HUES48 (cell line): ENCODE measurements at regions not wholly inside any gene's neighbourhood (a gene's known extent, or its start where the extent isn't known, plus 50 kb on each side); places are given as distances from the start of the nearest gene placed in this dataset.

Source experiments
- H3K27ac ChIP-seq: one replicate; pipeline ENCODE4 v1.7.0; 2013; ENCODE audit warnings: low read depth, low read length, inconsistent platforms
- H3K27me3 ChIP-seq: 2 replicates; pipeline ENCODE4 v1.6.1; 2013; ENCODE audit warnings: mild to moderate bottlenecking, low read length; ENCODE audit not compliant: control insufficient read depth, insufficient read depth
- H3K36me3 ChIP-seq: 2 replicates; pipeline ENCODE4 v1.6.1; 2013; ENCODE audit warnings: low read length; ENCODE audit not compliant: control insufficient read depth, insufficient read depth
- H3K4me1 ChIP-seq: 2 replicates; pipeline ENCODE4 v1.6.1; 2013; ENCODE audit warnings: mild to moderate bottlenecking, low read length; ENCODE audit not compliant: control insufficient read depth, insufficient read depth
- H3K4me3 ChIP-seq: 2 replicates; pipeline ENCODE4 v1.5.1; 2013; ENCODE audit warnings: mild to moderate bottlenecking, low read depth, low read length
- H3K9ac ChIP-seq: 2 replicates; pipeline ENCODE4 v1.6.1; 2013; ENCODE audit warnings: mild to moderate bottlenecking, low read depth, low read length, moderate library complexity
- H3K9me3 ChIP-seq: 2 replicates; pipeline ENCODE4 v1.6.1; 2013; ENCODE audit warnings: low read length; ENCODE audit not compliant: control insufficient read depth, insufficient read depth

- Histone ChIP-seq H3K4me1 (peaks cover 20% of the 10 kb centered on the region), H3K36me3 (no peaks in the 10 kb centered on the region), H3K27ac (no peak overlapping the region), H3K9ac (no peak overlapping the region), H3K4me3 (no peak overlapping the region), H3K9me3 (no peaks in the 10 kb centered on the region), H3K27me3 (no peaks in the 10 kb centered on the region)
Measured at GRCh38 chr1:193681422-193681821, 495.0 kb upstream of the B3GALT2 start.

DNA sequence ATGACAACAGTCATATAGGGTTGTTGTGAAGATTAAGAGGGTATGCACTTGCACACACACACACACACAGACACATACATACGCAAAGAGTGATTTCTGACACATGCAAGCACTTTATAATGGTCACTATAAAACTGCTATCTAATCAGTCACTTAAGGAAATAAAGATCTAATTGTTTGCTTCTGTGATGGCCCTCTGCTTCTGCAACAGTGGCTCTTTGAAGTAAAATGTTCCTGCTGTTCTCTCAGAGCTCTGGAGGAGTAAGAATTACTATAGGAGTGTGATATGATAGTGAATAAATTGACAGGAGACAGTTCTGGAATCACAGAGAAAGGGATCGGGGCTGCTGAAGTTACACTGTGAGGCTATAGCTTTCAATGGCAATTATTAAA lies 494.5 kb upstream of the B3GALT2 start:
- Histone ChIP-seq H3K4me3 (no peak overlapping the region), H3K27ac (no peak overlapping the region), H3K9me3 (no peaks in the 10 kb centered on the region), H3K4me1 (peaks cover 20% of the 10 kb centered on the region), H3K9ac (no peak overlapping the region), H3K27me3 (no peaks in the 10 kb centered on the region), H3K36me3 (no peaks in the 10 kb centered on the region)

- peaks cover 20% of the 10 kb centered on the region for H3K4me1 ChIP-seq
- H3K36me3 ChIP-seq, result no peaks in the 10 kb centered on the region
- H3K9me3 ChIP-seq, result no peaks in the 10 kb centered on the region
- H3K9ac ChIP-seq, result no peak overlapping the region
- no peak overlapping the region for H3K27ac ChIP-seq
- no peak overlapping the region for H3K4me3 ChIP-seq
- no peaks in the 10 kb centered on the region for H3K27me3 ChIP-seq
Measured at GRCh38 chr1:193680247-193680923, 494.0 kb upstream of the B3GALT2 start.

- no peak overlapping the region for H3K9ac ChIP-seq
- peaks cover 20% of the 10 kb centered on the region for H3K4me1 ChIP-seq
- no peak overlapping the region for H3K27ac ChIP-seq
- H3K36me3 ChIP-seq, result no peaks in the 10 kb centered on the region
- no peaks in the 10 kb centered on the region for H3K27me3 ChIP-seq
- no peaks in the 10 kb centered on the region for H3K9me3 ChIP-seq
- no peak overlapping the region for H3K4me3 ChIP-seq
Measured at GRCh38 chr1:193677874-193678273, 491.5 kb upstream of the B3GALT2 start.

- H3K4me3 ChIP-seq, result no peak overlapping the region
- no peaks in the 10 kb centered on the region for H3K36me3 ChIP-seq
Measured at GRCh38 chr1:193676996-193677549, 490.7 kb upstream of the B3GALT2 start.

GRCh38 chr1:193674292-193674944 lies 488.0 kb upstream of the B3GALT2 start:
- Histone ChIP-seq H3K4me3 (no peak overlapping the region), H3K36me3 (no peaks in the 10 kb centered on the region), H3K27me3 (no peaks in the 10 kb centered on the region), H3K27ac (no peak overlapping the region), H3K4me1 (0 out of 2 replicates have a peak, but pooled peaks cover under 1% of the 10 kb centered on the region), H3K9ac (no peak overlapping the region), H3K9me3 (no peaks in the 10 kb centered on the region)

More at GRCh38 chr1:193676996-193677549, 490.7 kb upstream of the B3GALT2 start:
- H3K9ac ChIP-seq, result no peak overlapping the region
- no peaks in the 10 kb centered on the region for H3K27me3 ChIP-seq
- no peak overlapping the region for H3K27ac ChIP-seq
- no peaks in the 10 kb centered on the region for H3K9me3 ChIP-seq
- H3K4me1 ChIP-seq, result peaks cover 20% of the 10 kb centered on the region

DNA sequence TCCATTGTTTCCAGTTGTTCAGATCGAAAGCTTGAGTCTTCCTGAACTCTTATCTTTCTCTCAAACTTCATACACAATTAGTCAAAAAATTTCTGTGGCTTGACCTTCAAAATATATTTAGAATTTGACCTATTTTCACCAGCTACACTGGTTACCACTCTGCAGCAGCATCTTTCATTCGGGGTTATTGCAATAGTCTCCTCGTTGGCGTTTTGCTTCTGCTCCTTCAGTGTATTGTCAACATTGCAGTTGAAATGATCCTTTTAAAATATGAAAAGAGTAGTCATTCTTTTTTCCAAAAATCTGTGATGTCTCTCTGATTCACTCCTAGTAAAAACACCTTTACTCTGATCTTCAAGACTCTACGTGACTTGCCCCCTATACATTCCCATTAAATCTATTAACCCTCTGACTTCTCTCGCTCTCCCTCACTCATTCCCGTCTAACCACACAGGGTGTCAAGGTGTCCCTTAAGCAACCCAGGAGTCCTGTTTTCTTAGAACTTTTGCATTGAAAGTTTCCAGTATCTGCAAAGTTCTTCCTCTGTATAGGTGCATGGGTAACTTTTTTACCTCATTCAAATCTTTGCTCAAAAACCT lies 480.2 kb upstream of the B3GALT2 start:
- Histone ChIP-seq H3K9ac (no peak overlapping the region), H3K9me3 (no peaks in the 10 kb centered on the region), H3K27me3 (no peaks in the 10 kb centered on the region), H3K36me3 (no peaks in the 10 kb centered on the region), H3K4me1 (no peaks in the 10 kb centered on the region), H3K27ac (no peak overlapping the region), H3K4me3 (no peak overlapping the region)

- no peaks in the 10 kb centered on the region for H3K36me3 ChIP-seq
- no peaks in the 10 kb centered on the region for H3K9me3 ChIP-seq
- no peak overlapping the region for H3K4me3 ChIP-seq
- H3K27ac ChIP-seq, result no peak overlapping the region
- no peaks in the 10 kb centered on the region for H3K27me3 ChIP-seq
- no peak overlapping the region for H3K9ac ChIP-seq
- H3K4me1 ChIP-seq, result no peaks in the 10 kb centered on the region
Measured at GRCh38 chr1:193663965-193664364, 477.6 kb upstream of the B3GALT2 start.

GRCh38 chr1:193662030-193662429 lies 475.6 kb upstream of the B3GALT2 start:
- H3K9me3 ChIP-seq, result no peaks in the 10 kb centered on the region
- H3K27ac ChIP-seq, result no peak overlapping the region
- no peak overlapping the region for H3K9ac ChIP-seq
- H3K4me3 ChIP-seq, result no peak overlapping the region
- no peaks in the 10 kb centered on the region for H3K36me3 ChIP-seq
- H3K27me3 ChIP-seq, result no peaks in the 10 kb centered on the region
- H3K4me1 ChIP-seq, result no peaks in the 10 kb centered on the region

DNA sequence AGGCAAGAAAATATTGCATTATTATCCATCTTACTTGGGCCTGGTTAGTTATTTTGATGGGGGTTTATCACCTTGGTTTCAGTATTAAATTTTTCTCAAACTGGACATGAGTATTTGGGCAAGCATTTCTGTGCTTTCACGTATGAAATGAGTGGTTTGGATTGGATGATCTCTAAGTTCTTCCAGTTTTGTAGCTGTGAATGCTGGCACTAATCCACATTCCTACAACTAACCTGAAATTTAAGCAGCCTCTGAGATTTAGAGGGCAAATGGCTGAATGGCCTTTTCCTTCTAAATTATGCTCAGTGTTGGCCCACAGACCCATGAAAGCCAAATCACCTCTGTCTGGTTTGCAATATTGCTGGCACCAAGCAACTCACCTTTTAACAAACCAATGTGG lies 475.0 kb upstream of the B3GALT2 start:
- Histone ChIP-seq H3K27ac (no peak overlapping the region), H3K4me1 (no peaks in the 10 kb centered on the region), H3K27me3 (no peaks in the 10 kb centered on the region), H3K9me3 (no peaks in the 10 kb centered on the region), H3K36me3 (no peaks in the 10 kb centered on the region), H3K9ac (no peak overlapping the region), H3K4me3 (no peak overlapping the region)

DNA sequence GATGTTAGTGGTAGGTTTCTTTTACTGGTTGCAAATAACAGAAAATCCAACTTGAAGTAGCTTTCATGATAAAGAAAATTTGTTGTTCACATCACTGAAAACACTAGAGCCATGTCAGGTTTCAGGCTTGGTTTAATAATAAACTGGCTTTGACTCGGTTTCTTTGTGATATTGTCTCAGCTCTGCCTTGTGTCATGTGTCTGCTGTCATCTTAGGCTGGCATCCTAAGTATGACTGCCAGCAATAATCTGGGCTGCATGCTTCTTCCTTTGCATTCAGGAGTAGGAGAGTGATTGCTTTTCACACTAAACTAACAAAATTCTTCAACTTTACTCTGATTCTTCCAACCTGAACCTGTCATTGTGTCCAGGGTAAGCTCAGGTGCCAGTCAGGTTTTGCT lies 474.0 kb upstream of the B3GALT2 start:
- Histone ChIP-seq H3K36me3 (no peaks in the 10 kb centered on the region), H3K4me1 (no peaks in the 10 kb centered on the region), H3K27ac (no peak overlapping the region), H3K4me3 (no peak overlapping the region), H3K9me3 (no peaks in the 10 kb centered on the region), H3K27me3 (no peaks in the 10 kb centered on the region), H3K9ac (no peak overlapping the region)
